ENCODE measurements at regions not wholly inside any gene's neighbourhood (a gene's known extent, or its start where the extent isn't known, plus 50 kb on each side); places are given as distances from the start of the nearest gene placed in this dataset.
A peak's percentile ranks its signal among the peaks of the same experiment; 100 is the strongest.

DNA sequence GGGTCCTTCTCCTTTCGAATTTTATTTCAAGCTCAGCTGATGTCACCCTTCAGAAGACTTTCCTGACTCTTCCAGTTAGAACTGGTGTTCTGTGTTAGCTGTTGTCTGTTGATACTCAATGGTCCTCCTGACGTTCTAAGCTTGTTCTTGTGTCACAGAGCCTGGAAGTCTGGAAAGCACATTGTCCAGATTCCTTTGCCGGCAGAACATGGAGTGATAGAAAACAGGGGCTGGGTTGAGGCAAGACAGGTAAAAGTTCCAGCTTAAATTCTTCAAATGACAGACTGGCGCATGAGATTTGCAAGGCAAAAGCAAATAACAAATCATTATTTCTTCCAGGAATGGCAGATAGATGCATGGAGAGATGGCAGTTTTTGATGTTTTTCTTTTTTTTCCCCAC, 102.0 kb upstream of the CLSTN2 start:
- Histone ChIP-seq H3K9me3 (ENCODE audit: control insufficient read depth in 3 of 3, low read length in 3 of 3) (no peaks in the 10 kb centered on the region), H3K36me3 (ENCODE audit: control insufficient read depth in 3 of 3, insufficient read depth in 3 of 3, low read length in 3 of 3) (no peaks in the 10 kb centered on the region), H3K27me3 (ENCODE audit: control insufficient read depth in 3 of 3, insufficient read depth in 3 of 3, low read length in 3 of 3) (no peaks in the 10 kb centered on the region), H3K9ac (ENCODE audit: low read depth in 1 of 3, low read length in 3 of 3) (no peak overlapping the region), H3K4me1 (ENCODE audit: control insufficient read depth in 3 of 3, insufficient read depth in 3 of 3, low read length in 3 of 3) (peaks cover 27 to 30% (median 27%) of the 10 kb centered on the region in 3 donors), H3K27ac (ENCODE audit: low read depth, low read length) (no peak overlapping the region), H3K4me3 (ENCODE audit: low read length in 3 of 3) (no peak overlapping the region)

DNA sequence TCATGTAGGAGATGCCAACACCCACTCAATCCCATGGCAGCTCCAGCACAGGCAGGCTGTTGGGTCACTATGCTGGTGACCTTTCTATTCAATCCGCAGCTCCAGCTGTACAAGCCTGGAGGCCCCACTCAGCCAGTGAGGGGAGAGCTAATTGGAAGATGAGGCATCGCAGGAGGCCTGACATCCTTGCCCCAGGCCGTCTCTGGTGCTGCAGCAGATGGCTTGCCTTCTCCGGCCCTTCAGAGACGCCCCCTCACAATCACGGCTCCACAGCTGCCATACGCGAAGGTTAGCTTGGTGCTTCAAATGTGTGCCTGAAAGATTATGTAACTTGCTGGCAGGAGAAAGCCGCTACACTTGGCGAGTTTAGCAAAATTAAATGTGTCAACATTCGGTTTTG, 104.2 kb upstream of the CLSTN2 start:
- Histone ChIP-seq H3K4me1 (ENCODE audit: control insufficient read depth in 3 of 3, insufficient read depth in 3 of 3, low read length in 3 of 3) (peaks cover 9 to 14% (median 11%) of the 10 kb centered on the region in 3 donors), H3K27ac (ENCODE audit: low read depth, low read length) (no peak overlapping the region), H3K9me3 (ENCODE audit: control insufficient read depth in 3 of 3, low read length in 3 of 3) (no peaks in the 10 kb centered on the region), H3K9ac (ENCODE audit: low read depth in 1 of 3, low read length in 3 of 3) (no peak overlapping the region), H3K4me3 (ENCODE audit: low read length in 3 of 3) (peak overlapping the region in 2 of 3 donors; percentile 5 to 41), H3K36me3 (ENCODE audit: control insufficient read depth in 3 of 3, insufficient read depth in 3 of 3, low read length in 3 of 3) (no peaks in the 10 kb centered on the region), H3K27me3 (ENCODE audit: control insufficient read depth in 3 of 3, insufficient read depth in 3 of 3, low read length in 3 of 3) (no peaks in the 10 kb centered on the region)

DNA sequence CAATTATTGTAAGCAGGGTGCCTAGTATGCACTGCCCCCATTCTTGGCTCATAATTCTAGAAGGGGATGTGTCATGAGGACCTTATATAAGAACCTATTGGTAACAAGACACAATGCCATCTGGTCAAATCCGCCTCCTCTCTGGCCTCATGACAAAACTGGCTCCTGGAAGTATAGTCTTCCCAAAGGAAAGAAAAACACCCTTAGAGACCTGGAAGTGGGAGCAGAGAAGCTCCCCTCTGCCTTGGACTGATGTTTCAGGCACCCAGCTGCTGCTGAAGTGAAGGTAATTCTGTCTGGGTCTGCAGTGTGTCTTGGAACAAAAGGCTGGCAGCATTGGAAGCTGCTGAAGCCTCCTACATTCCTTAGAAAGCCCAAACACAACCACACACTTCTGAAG, 107.2 kb upstream of the CLSTN2 start:
- no peaks in the 10 kb centered on the region for H3K36me3 ChIP-seq (ENCODE audit: control insufficient read depth in 3 of 3, insufficient read depth in 3 of 3, low read length in 3 of 3)
- H3K9me3 ChIP-seq (ENCODE audit: control insufficient read depth in 3 of 3, low read length in 3 of 3), result no peaks in the 10 kb centered on the region
- no peak overlapping the region for H3K4me3 ChIP-seq (ENCODE audit: low read length in 3 of 3)
- no peaks in the 10 kb centered on the region for H3K27me3 ChIP-seq (ENCODE audit: control insufficient read depth in 3 of 3, insufficient read depth in 3 of 3, low read length in 3 of 3)
- no peak overlapping the region for H3K9ac ChIP-seq (ENCODE audit: low read depth in 1 of 3, low read length in 3 of 3)
- peaks cover 7 to 11% (median 11%) of the 10 kb centered on the region in 3 donors for H3K4me1 ChIP-seq (ENCODE audit: control insufficient read depth in 3 of 3, insufficient read depth in 3 of 3, low read length in 3 of 3)
- H3K27ac ChIP-seq (ENCODE audit: low read depth, low read length), result no peak overlapping the region

DNA sequence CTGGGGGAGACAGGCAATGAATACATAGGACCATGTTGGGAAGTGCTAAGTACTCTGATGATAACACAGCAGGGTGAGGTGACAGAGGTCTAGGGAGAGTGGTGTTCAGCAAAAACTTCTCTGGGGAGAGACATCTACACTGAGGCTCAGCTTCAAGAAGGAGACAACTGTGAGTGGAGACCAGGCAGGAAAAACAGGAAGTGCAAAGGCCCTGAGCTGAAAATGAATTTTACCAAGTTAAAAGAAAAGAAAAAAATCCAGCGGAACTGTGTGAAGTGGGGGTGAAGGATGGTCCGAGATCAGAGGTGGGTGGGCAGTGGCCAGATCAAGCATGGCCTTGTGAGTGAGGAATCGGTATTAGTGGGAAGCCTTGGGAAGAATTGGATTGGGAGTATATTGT, 110.1 kb upstream of the CLSTN2 start:
- H3K9me3 ChIP-seq (ENCODE audit: control insufficient read depth in 3 of 3, low read length in 3 of 3), result no peaks in the 10 kb centered on the region
- H3K4me3 ChIP-seq (ENCODE audit: low read length in 3 of 3), result no peak overlapping the region
- H3K4me1 ChIP-seq (ENCODE audit: control insufficient read depth in 3 of 3, insufficient read depth in 3 of 3, low read length in 3 of 3), result peaks cover 0 to 2% (median 0%) of the 10 kb centered on the region in 3 donors
- no peak overlapping the region for H3K9ac ChIP-seq (ENCODE audit: low read depth in 1 of 3, low read length in 3 of 3)
- H3K27ac ChIP-seq (ENCODE audit: low read depth, low read length), result no peak overlapping the region
- H3K27me3 ChIP-seq (ENCODE audit: control insufficient read depth in 3 of 3, insufficient read depth in 3 of 3, low read length in 3 of 3), result no peaks in the 10 kb centered on the region
- no peaks in the 10 kb centered on the region for H3K36me3 ChIP-seq (ENCODE audit: control insufficient read depth in 3 of 3, insufficient read depth in 3 of 3, low read length in 3 of 3)

DNA sequence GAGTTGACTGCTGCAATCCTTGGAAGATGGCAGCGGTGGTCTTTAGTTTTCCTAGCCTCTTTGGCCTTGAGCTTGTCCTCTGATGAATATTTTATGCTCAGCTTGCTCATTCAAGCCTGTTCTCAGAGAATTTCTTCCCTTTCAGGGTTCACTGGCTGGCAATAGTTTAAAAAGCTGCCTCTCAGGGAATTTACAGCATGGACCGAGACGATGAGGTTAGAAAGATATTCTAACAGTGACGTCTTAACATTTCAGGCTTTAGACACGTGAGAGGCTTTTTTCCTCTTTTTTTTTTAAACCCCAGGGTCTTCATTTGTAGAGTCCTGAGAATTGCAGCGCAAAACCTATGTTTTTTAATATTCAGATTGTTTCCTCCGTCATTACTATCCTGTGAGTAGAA, 120.3 kb upstream of the CLSTN2 start:
- H3K9me3 ChIP-seq (ENCODE audit: control insufficient read depth in 3 of 3, low read length in 3 of 3), result no peaks in the 10 kb centered on the region
- no peak overlapping the region for H3K27ac ChIP-seq (ENCODE audit: low read depth, low read length)
- H3K9ac ChIP-seq (ENCODE audit: low read depth in 1 of 3, low read length in 3 of 3), result no peak overlapping the region
- no peaks in the 10 kb centered on the region for H3K4me1 ChIP-seq (ENCODE audit: control insufficient read depth in 3 of 3, insufficient read depth in 3 of 3, low read length in 3 of 3)
- H3K27me3 ChIP-seq (ENCODE audit: control insufficient read depth in 3 of 3, insufficient read depth in 3 of 3, low read length in 3 of 3), result no peaks in the 10 kb centered on the region
- H3K4me3 ChIP-seq (ENCODE audit: low read length in 3 of 3), result no peak overlapping the region
- no peaks in the 10 kb centered on the region for H3K36me3 ChIP-seq (ENCODE audit: control insufficient read depth in 3 of 3, insufficient read depth in 3 of 3, low read length in 3 of 3)

DNA sequence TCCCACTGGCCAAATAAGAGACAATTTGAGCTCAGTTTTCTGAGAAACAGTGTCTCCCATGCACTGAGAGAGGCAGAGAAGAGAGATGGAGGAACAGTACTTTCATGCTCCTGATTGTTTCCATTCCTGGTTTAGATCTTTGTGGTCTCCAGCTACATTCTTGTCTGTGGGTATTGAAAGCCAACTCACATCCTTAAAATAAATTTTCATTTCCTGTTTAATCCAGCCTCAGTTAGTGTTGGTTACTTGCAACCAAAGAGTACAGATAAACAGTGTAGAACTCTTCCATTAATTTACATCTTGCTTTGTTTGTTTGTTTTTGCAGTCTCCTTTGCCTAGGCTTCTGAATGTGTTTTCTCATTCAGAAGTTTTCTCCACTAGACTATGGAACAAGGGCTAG, 123.7 kb upstream of the CLSTN2 start:
- Histone ChIP-seq H3K27me3 (ENCODE audit: control insufficient read depth in 3 of 3, insufficient read depth in 3 of 3, low read length in 3 of 3) (no peaks in the 10 kb centered on the region), H3K27ac (ENCODE audit: low read depth, low read length) (no peak overlapping the region), H3K4me1 (ENCODE audit: control insufficient read depth in 3 of 3, insufficient read depth in 3 of 3, low read length in 3 of 3) (no peaks in the 10 kb centered on the region), H3K9me3 (ENCODE audit: control insufficient read depth in 3 of 3, low read length in 3 of 3) (no peaks in the 10 kb centered on the region), H3K9ac (ENCODE audit: low read depth in 1 of 3, low read length in 3 of 3) (no peak overlapping the region), H3K36me3 (ENCODE audit: control insufficient read depth in 3 of 3, insufficient read depth in 3 of 3, low read length in 3 of 3) (no peaks in the 10 kb centered on the region), H3K4me3 (ENCODE audit: low read length in 3 of 3) (no peak overlapping the region)

DNA sequence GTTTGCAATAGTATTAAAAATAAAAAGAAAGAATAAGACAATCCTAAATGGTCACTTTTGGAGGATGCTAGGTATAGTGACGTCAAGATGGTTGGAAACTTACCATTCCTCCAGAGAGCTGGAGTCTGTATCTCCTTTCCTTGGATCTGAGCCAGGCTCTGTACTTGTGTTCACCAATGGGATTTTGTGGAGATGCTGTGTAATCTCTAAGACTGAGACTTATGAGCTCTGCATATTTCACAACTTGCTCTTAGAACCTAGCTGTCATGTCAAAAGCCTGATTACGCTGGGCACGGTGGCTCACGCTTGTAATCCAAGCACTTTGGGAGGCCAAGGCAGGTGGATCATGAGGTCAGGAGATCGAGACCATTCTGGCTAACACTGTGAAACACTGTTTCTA, 126.8 kb upstream of the CLSTN2 start:
- no peaks in the 10 kb centered on the region for H3K27me3 ChIP-seq (ENCODE audit: control insufficient read depth in 3 of 3, insufficient read depth in 3 of 3, low read length in 3 of 3)
- no peak overlapping the region for H3K27ac ChIP-seq (ENCODE audit: low read depth, low read length)
- no peaks in the 10 kb centered on the region for H3K36me3 ChIP-seq (ENCODE audit: control insufficient read depth in 3 of 3, insufficient read depth in 3 of 3, low read length in 3 of 3)
- no peaks in the 10 kb centered on the region for H3K4me1 ChIP-seq (ENCODE audit: control insufficient read depth in 3 of 3, insufficient read depth in 3 of 3, low read length in 3 of 3)
- no peaks in the 10 kb centered on the region for H3K9me3 ChIP-seq (ENCODE audit: control insufficient read depth in 3 of 3, low read length in 3 of 3)
- no peak overlapping the region for H3K9ac ChIP-seq (ENCODE audit: low read depth in 1 of 3, low read length in 3 of 3)
- H3K4me3 ChIP-seq (ENCODE audit: low read length in 3 of 3), result no peak overlapping the region

DNA sequence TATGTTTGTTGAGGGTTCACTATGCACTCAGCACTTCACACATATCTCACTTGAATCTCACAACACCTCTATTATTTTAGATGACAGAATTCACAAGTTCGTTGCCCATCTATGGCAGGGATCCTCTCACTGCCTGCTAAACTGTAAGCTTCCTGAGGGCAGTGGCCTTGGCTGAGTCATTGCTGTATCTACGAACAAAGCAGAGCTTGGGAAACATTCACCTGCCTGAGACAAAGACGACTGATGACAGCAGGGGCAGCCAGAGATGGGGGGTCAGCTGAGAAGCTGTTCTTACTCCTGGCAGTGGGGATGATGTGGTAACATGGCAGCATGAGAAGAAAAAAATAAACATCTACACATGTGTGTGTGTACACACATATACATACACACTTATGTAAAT, 125.5 kb upstream of the NMNAT3 start:
- no peaks in the 10 kb centered on the region for H3K27me3 ChIP-seq (ENCODE audit: control insufficient read depth in 3 of 3, insufficient read depth in 3 of 3, low read length in 3 of 3)
- H3K9me3 ChIP-seq (ENCODE audit: control insufficient read depth in 3 of 3, low read length in 3 of 3), result no peaks in the 10 kb centered on the region
- no peak overlapping the region for H3K9ac ChIP-seq (ENCODE audit: low read depth in 1 of 3, low read length in 3 of 3)
- no peaks in the 10 kb centered on the region for H3K4me1 ChIP-seq (ENCODE audit: control insufficient read depth in 3 of 3, insufficient read depth in 3 of 3, low read length in 3 of 3)
- H3K36me3 ChIP-seq (ENCODE audit: control insufficient read depth in 3 of 3, insufficient read depth in 3 of 3, low read length in 3 of 3), result no peaks in the 10 kb centered on the region
- H3K27ac ChIP-seq (ENCODE audit: low read depth, low read length), result no peak overlapping the region
- H3K4me3 ChIP-seq (ENCODE audit: low read length in 3 of 3), result no peak overlapping the region

DNA sequence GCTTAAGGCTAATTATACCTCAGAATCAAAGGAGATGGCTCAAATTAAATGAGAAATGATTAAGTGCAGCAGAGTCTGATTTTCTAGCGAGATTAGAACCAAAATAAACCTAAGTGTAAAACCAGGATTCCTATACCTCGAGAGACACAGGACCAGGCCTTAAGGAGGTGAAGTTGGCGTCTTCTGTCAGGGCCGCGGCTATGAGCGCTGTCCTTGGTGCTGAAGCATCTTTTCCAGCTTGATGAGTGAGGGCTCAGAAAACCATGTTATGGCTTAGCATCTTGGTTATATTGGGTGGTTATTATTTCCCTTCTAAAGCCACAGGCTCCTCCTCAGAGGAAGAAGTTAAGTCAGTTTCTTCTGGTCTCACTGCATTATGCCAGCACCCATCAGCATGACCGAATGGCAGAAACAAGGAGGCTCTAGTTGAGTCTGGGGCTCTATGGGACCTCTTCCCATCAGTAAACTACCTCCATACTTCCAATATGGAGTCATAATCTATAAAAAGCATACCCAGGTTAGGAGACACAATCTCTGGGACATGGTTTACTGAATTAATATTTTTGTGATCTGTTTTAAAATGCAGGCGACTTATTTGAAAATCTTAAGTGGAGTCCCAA, 120.1 kb upstream of the NMNAT3 start:
- H3K27ac ChIP-seq (ENCODE audit: low read depth, low read length), result no peak overlapping the region
- H3K4me1 ChIP-seq (ENCODE audit: control insufficient read depth in 3 of 3, insufficient read depth in 3 of 3, low read length in 3 of 3), result no peaks in the 10 kb centered on the region
- no peaks in the 10 kb centered on the region for H3K27me3 ChIP-seq (ENCODE audit: control insufficient read depth in 3 of 3, insufficient read depth in 3 of 3, low read length in 3 of 3)
- H3K36me3 ChIP-seq (ENCODE audit: control insufficient read depth in 3 of 3, insufficient read depth in 3 of 3, low read length in 3 of 3), result no peaks in the 10 kb centered on the region
- H3K4me3 ChIP-seq (ENCODE audit: low read length in 3 of 3), result no peak overlapping the region
- peaks cover 0 to 2% (median 0%) of the 10 kb centered on the region in 3 donors for H3K9me3 ChIP-seq (ENCODE audit: control insufficient read depth in 3 of 3, low read length in 3 of 3)
- no peak overlapping the region for H3K9ac ChIP-seq (ENCODE audit: low read depth in 1 of 3, low read length in 3 of 3)

DNA sequence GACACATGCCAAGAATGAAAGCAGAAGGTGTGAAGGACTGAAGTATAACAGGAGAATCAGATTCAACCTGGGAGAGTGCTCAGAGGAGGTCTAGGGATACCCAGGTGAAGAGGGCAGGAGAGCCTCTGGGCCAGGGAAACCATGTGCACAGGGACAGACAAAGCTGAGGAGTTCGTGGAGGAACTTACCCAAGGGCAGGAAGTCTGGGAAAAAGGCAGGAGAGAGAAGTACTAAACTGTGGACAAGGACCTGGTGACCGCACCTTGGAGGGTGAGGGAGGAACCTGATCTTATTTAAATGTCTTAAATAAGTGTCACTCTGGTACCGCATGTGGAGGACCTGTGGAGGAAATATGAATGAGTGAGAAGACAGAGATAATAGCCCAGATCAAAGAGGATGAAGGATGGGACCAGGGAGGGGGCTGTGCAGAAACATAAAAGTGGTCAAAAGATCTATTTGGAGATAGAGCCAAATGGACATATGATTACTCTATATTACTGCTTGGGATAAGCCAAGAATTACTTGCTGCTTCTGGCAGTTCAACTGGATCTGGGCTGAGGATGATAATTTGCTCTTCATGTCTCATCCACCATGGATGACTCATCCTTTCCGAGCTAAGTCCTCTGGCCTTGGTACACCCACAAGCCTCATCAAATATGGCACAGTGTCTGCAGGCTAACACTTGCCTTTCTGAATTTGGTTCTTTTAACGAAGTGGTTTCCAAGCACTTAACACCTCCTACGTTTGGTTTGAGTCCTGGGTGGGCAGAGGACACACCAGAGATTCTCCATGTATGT, 116.9 kb upstream of the NMNAT3 start:
- no peaks in the 10 kb centered on the region for H3K36me3 ChIP-seq (ENCODE audit: control insufficient read depth in 3 of 3, insufficient read depth in 3 of 3, low read length in 3 of 3)
- no peaks in the 10 kb centered on the region for H3K4me1 ChIP-seq (ENCODE audit: control insufficient read depth in 3 of 3, insufficient read depth in 3 of 3, low read length in 3 of 3)
- no peaks in the 10 kb centered on the region for H3K27me3 ChIP-seq (ENCODE audit: control insufficient read depth in 3 of 3, insufficient read depth in 3 of 3, low read length in 3 of 3)
- H3K4me3 ChIP-seq (ENCODE audit: low read length in 3 of 3), result no peak overlapping the region
- no peak overlapping the region for H3K27ac ChIP-seq (ENCODE audit: low read depth, low read length)
- no peak overlapping the region for H3K9ac ChIP-seq (ENCODE audit: low read depth in 1 of 3, low read length in 3 of 3)
- peaks cover 0 to 8% (median 0%) of the 10 kb centered on the region in 3 donors for H3K9me3 ChIP-seq (ENCODE audit: control insufficient read depth in 3 of 3, low read length in 3 of 3)

Measured in skeletal muscle tissue (tissue), 3 donors.